ENCODE measurements at regions not wholly inside any gene's neighbourhood (a gene's known extent, or its start where the extent isn't known, plus 50 kb on each side); places are given as distances from the start of the nearest gene placed in this dataset.
"Not testable (repeated sequence)": the region's sequence is repeated elsewhere in the genome, so short reads cannot be mapped to it uniquely, and the experiment has no call there.

DNA sequence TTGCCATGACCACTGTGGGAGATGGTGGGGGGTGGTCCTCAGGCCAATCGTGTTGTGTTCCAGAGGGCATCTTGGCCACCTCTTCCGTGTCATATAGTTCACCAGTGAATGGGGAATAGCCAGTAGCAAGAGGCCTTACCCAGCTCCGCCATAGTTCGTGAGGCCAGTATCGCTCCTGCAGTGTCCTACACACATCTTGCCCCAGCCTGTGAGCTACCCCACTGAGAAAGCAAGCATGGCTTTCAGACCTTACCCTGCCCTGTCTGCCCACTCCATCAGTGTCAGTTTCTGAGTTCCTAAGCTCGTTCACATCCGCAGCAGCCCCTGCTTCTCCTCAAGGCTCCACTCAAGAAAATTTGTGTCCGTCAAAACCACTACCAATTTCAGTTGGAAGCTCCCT lies 586.0 kb upstream of the PABPC5 start:
- H3K4me1 ChIP-seq; H3K4me3 ChIP-seq (ENCODE audit: low read depth, low read length); H3K27ac Mint-ChIP-seq (ENCODE audit: unreplicated experiment); H3K36me3 Mint-ChIP-seq (ENCODE audit: insufficient read depth, unreplicated experiment); DNase-seq; H3K4me3 Mint-ChIP-seq (ENCODE audit: unreplicated experiment); H3K36me3 ChIP-seq (ENCODE audit: control insufficient read depth, insufficient read depth, low read length); POLR2A ChIA-PET; H3K27me3 ChIP-seq (replicated peaks; ENCODE audit: control insufficient read depth, insufficient read depth, low read length); intact Hi-C loops (cut with micrococcal nuclease; ENCODE audit: unreplicated experiment); CTCF ChIA-PET; H3K4me1 Mint-ChIP-seq (ENCODE audit: low read depth, unreplicated experiment); H3K27me3 Mint-ChIP-seq (ENCODE audit: insufficient read depth, unreplicated experiment); H3K9me3 Mint-ChIP-seq (ENCODE audit: unreplicated experiment); BruUV-seq (replicated peaks); H3K9me3 ChIP-seq: not testable (repeated sequence)

DNA sequence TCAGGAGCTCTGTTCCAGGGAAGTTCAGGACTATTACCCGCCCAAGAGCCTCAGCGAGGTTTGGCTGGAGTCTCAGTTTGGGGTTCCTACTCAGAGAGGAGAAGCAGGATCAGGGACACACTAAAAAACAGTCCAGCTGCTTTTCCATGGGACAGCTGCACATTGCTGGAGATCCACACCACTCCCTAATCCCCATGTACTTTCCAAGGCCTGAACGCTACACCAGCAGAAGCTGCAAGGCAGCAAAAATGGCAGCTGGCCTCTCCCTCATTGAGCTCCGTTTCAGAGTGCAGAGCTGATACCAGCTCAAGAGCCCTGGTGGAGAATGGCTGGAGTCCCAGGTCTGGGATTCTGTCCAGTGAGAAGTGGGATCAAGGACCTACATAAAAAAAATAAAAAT lies 551.2 kb upstream of the PABPC5 start:
- CTCF ChIA-PET = no interaction called here
- DNase-seq = no peak
- H3K4me3 ChIP-seq (ENCODE audit: low read depth, low read length) = no peak overlapping the region
- intact Hi-C loops (cut with micrococcal nuclease; ENCODE audit: unreplicated experiment) = no loop called here
- Mint-ChIP-seq H3K27ac (ENCODE audit: unreplicated experiment) (no peak overlapping the region), H3K4me3 (ENCODE audit: unreplicated experiment) (no peak overlapping the region), H3K36me3 (ENCODE audit: insufficient read depth, unreplicated experiment) (no peaks in the 10 kb centered on the region), H3K4me1 (ENCODE audit: low read depth, unreplicated experiment) (no peaks in the 10 kb centered on the region), H3K27me3 (ENCODE audit: insufficient read depth, unreplicated experiment) (no peaks in the 10 kb centered on the region), H3K9me3 (ENCODE audit: unreplicated experiment) (no peaks in the 10 kb centered on the region)
- no peaks in the 10 kb centered on the region for H3K36me3 ChIP-seq (ENCODE audit: control insufficient read depth, insufficient read depth, low read length)
- H3K9me3 ChIP-seq = no peaks in the 10 kb centered on the region
- BruUV-seq (replicated peaks) = no TSS peak
- POLR2A ChIA-PET = no interaction called here
- TF ChIP-seq, protein P1, sequence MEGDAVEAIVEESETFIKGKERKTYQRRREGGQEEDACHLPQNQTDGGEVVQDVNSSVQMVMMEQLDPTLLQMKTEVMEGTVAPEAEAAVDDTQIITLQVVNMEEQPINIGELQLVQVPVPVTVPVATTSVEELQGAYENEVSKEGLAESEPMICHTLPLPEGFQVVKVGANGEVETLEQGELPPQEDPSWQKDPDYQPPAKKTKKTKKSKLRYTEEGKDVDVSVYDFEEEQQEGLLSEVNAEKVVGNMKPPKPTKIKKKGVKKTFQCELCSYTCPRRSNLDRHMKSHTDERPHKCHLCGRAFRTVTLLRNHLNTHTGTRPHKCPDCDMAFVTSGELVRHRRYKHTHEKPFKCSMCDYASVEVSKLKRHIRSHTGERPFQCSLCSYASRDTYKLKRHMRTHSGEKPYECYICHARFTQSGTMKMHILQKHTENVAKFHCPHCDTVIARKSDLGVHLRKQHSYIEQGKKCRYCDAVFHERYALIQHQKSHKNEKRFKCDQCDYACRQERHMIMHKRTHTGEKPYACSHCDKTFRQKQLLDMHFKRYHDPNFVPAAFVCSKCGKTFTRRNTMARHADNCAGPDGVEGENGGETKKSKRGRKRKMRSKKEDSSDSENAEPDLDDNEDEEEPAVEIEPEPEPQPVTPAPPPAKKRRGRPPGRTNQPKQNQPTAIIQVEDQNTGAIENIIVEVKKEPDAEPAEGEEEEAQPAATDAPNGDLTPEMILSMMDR (IDR thresholded peaks at IDR 0.05; ENCODE audit: insufficient read depth in 1 of 2, low read depth in 1 of 2, low read length in 1 of 2, severe bottlenecking in 1 of 2, unreplicated experiment in 1 of 2) = no peak
- no peaks in the 10 kb centered on the region for H3K4me1 ChIP-seq
- H3K27me3 ChIP-seq (replicated peaks; ENCODE audit: control insufficient read depth, insufficient read depth, low read length) = no peaks in the 10 kb centered on the region

DNA sequence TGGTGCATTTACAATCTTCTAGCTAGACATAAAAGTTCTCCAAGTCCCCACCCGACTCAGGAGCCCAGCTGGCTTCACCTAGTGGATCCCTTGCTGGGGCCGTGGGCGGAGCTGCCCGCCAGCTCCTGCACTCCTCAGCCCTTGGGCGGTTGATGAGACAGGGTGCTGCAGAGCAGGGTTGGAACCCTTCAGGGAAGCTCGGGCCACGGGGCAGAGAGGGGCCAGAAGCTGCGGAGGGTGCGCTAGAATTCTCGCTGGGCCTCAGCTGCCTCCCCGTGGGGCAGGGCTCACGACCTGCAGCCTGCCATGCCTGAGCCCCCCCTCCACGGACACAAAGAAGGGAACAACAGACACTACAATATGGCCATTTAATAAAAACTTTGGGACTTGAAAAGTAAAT lies 519.8 kb upstream of the PABPC5 start:
- H3K4me1 Mint-ChIP-seq (ENCODE audit: low read depth, unreplicated experiment); H3K9me3 ChIP-seq; H3K4me3 ChIP-seq (ENCODE audit: low read depth, low read length); BruUV-seq (replicated peaks); POLR2A ChIA-PET; DNase-seq; H3K9me3 Mint-ChIP-seq (ENCODE audit: unreplicated experiment); H3K27me3 ChIP-seq (replicated peaks; ENCODE audit: control insufficient read depth, insufficient read depth, low read length); CTCF ChIA-PET; intact Hi-C loops (cut with micrococcal nuclease; ENCODE audit: unreplicated experiment); H3K27me3 Mint-ChIP-seq (ENCODE audit: insufficient read depth, unreplicated experiment); H3K4me1 ChIP-seq; H3K36me3 ChIP-seq (ENCODE audit: control insufficient read depth, insufficient read depth, low read length); H3K27ac Mint-ChIP-seq (ENCODE audit: unreplicated experiment); H3K36me3 Mint-ChIP-seq (ENCODE audit: insufficient read depth, unreplicated experiment); H3K4me3 Mint-ChIP-seq (ENCODE audit: unreplicated experiment): not testable (repeated sequence)

DNA sequence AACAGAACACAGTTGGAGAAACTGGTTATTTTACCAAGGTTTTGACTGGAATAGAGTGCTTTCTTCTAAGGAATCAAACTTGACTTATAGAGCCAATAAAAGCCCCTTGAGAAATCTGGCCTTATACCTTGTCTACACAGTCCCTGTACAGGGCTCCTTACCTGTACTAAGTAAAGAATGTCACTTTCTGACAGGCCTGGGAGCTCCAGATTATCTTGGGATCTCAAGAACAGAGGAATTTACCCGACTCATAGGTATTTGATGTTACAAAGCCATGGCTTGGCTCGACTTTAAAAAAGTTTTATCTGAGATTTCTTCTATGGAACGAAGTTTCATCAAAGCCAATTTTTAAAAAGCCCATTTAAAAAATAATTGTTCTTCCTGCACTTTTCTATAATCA lies 487.8 kb upstream of the PABPC5 start:
- H3K4me1 Mint-ChIP-seq (ENCODE audit: low read depth, unreplicated experiment); H3K36me3 Mint-ChIP-seq (ENCODE audit: insufficient read depth, unreplicated experiment); H3K36me3 ChIP-seq (ENCODE audit: control insufficient read depth, insufficient read depth, low read length); H3K27me3 ChIP-seq (replicated peaks; ENCODE audit: control insufficient read depth, insufficient read depth, low read length); BruUV-seq (replicated peaks); H3K4me3 ChIP-seq (ENCODE audit: low read depth, low read length); H3K9me3 ChIP-seq; H3K27me3 Mint-ChIP-seq (ENCODE audit: insufficient read depth, unreplicated experiment); H3K9me3 Mint-ChIP-seq (ENCODE audit: unreplicated experiment); H3K4me1 ChIP-seq; POLR2A ChIA-PET; H3K4me3 Mint-ChIP-seq (ENCODE audit: unreplicated experiment); DNase-seq; H3K27ac Mint-ChIP-seq (ENCODE audit: unreplicated experiment); CTCF ChIA-PET; intact Hi-C loops (cut with micrococcal nuclease; ENCODE audit: unreplicated experiment): not testable (repeated sequence)

DNA sequence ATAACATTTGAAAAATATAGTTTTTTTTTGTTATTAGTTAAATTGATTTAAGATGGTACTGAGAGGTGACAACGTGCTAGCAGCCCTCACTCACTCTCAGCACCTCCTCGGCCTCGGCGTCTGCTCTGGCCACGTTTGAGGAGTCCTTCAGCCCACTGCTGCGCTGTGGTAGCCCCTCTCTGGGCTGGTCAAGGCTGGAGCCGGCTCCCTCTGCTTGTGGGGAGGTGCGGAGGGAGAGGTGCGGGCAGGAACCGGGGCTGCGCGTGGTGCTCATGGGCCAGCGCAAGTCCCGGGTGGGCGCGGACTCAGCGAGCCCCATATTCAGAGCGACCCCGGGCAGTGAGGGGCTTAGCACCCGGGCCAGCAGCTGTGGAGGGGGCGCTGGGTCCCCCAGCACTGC lies 439.4 kb upstream of the PABPC5 start:
- H3K4me3 Mint-ChIP-seq (ENCODE audit: unreplicated experiment); H3K27ac Mint-ChIP-seq (ENCODE audit: unreplicated experiment); H3K27me3 Mint-ChIP-seq (ENCODE audit: insufficient read depth, unreplicated experiment); H3K4me1 Mint-ChIP-seq (ENCODE audit: low read depth, unreplicated experiment); BruUV-seq (replicated peaks); H3K27me3 ChIP-seq (replicated peaks; ENCODE audit: control insufficient read depth, insufficient read depth, low read length); intact Hi-C loops (cut with micrococcal nuclease; ENCODE audit: unreplicated experiment); H3K9me3 Mint-ChIP-seq (ENCODE audit: unreplicated experiment); H3K4me3 ChIP-seq (ENCODE audit: low read depth, low read length); H3K36me3 Mint-ChIP-seq (ENCODE audit: insufficient read depth, unreplicated experiment); H3K9me3 ChIP-seq; H3K36me3 ChIP-seq (ENCODE audit: control insufficient read depth, insufficient read depth, low read length); POLR2A ChIA-PET; DNase-seq; H3K4me1 ChIP-seq; CTCF ChIA-PET: not testable (repeated sequence)

DNA sequence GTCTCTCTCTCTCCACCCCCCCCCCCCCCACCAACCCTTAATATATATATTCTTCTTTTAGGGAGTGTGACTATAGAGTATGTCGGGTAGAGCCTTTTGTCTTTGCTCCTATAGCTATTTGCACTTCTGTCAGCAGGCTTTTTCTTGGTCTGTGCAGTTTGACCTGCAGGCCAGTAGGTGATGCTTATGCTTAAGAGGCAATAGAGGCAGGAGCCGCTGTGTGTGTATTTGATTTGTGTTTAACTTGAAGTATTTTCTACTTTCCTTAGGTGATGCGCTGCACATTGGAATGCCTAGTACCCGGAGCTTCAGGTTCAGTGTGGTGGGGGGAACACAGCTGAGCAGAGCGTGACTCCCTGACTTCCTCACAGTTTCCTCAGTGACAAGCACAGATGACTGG lies 416.5 kb upstream of the PABPC5 start:
- H3K4me1 ChIP-seq; H3K4me1 Mint-ChIP-seq (ENCODE audit: low read depth, unreplicated experiment); H3K4me3 ChIP-seq (ENCODE audit: low read depth, low read length); H3K9me3 Mint-ChIP-seq (ENCODE audit: unreplicated experiment); POLR2A ChIA-PET; CTCF ChIA-PET; BruUV-seq (replicated peaks); DNase-seq; H3K9me3 ChIP-seq; H3K36me3 ChIP-seq (ENCODE audit: control insufficient read depth, insufficient read depth, low read length); intact Hi-C loops (cut with micrococcal nuclease; ENCODE audit: unreplicated experiment); H3K4me3 Mint-ChIP-seq (ENCODE audit: unreplicated experiment); H3K27me3 ChIP-seq (replicated peaks; ENCODE audit: control insufficient read depth, insufficient read depth, low read length); H3K27me3 Mint-ChIP-seq (ENCODE audit: insufficient read depth, unreplicated experiment); H3K36me3 Mint-ChIP-seq (ENCODE audit: insufficient read depth, unreplicated experiment); H3K27ac Mint-ChIP-seq (ENCODE audit: unreplicated experiment): not testable (repeated sequence)

All from Caco-2 (cell line).